CD4-positive, alpha-beta T cell treated with Interferon alpha-2 for 1 hour (primary cell): ENCODE measurements at regions not wholly inside any gene's neighbourhood (a gene's known extent, or its start where the extent isn't known, plus 50 kb on each side); places are given as distances from the start of the nearest gene placed in this dataset.

ENCODE experiments used
- DNase-seq, 2 donors: peaks; one replicate each; pipeline ENCODE4 v3.0.0-alpha.2; 2020 to 2022

DNA sequence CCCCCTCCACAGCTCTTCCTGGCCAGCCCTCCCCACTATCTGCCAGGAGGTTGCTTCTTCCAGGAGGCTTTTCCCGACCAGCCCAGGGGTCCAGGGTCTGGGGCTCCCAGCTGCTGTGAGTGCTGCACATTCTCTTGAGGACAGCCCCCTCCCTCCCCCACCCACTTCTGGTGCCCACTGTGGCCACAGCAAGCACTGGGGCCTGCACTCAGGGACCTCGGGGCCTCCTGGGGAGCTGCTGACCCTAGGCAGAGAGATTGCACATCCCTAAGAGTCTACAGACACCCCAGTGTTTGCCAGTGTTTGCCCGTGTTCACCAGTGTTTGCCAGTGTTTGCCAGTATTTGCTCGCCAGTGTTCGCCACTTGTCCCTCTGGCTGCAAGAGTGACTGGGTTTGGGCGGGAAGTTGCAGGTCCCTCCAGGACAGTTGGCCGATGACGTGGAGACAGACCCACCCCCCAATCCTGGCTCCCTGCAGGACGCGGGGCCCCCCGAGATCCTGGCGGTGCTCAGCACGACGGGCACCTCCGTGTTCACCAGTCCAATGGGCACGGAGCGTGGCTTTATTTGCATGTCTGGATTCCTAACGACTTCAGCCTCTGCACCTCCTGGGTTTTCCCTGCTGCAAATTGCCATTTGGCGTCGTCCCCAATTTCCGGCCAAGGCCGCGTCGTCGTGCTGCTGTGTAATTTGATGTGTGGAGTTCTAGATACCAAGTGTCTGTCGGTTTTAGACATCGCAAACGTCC lies 87.5 kb upstream of the NKX1-1 start:
- no peak for DNase-seq

DNA sequence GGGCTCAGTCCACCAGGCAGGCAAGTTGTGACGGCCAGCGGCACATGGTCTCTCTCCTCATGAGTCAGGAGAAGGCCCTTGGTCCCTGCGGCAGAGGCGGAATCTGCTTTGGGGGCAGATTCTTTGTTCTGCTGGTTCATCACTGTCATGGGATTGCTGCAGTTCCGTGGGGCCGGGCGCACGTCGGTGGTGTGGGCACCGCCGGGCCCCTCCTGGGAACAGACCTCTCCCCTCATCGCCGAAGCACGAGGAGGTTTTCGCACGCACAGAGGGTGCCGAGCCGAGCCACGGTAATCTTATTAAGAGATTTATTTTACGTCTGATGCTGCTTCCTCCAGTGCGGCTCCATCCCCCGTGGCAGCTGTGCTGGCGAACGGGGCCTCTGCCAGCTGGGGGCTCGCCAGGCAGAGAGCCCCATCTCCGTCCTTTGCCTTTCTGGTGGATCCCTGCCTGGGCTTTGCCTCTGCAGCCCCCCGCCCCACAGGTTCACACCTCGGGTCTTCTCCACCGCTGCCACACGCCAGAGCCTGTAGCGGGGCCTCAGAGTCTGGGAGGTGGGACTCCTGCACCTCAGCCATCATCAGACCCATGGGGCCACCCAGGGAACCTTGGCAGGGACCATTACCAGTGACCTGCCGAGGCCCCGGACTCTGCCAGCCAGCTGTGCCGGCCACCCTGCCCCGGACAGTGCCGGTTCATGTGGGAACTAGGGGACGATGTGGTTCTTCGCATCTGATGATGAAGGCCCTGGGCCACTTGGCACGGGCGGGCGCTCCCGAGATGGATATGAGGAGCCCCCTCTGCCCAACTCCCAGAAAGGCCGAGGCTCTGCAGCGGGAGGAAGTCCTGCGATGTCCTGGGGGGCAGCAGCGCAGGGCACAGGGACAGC lies 86.7 kb upstream of the NKX1-1 start:
- no peak for DNase-seq

DNA sequence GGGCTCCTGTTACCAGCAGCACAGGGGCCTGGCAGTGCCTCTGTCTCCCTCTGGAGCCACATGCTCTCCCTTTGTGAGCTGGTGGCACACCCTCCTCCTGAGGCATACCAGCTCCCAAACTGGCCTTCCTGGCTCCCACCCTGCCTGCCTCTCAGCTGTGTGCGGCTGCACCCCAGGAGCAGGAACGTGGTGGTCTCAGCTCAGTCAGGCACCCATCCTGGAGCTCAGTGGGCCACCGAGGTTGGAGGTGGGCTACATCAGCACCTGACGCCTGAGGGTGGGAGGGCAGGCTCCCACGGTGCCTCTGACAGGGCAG lies 85.9 kb upstream of the NKX1-1 start:
- DNase-seq: no peak

DNA sequence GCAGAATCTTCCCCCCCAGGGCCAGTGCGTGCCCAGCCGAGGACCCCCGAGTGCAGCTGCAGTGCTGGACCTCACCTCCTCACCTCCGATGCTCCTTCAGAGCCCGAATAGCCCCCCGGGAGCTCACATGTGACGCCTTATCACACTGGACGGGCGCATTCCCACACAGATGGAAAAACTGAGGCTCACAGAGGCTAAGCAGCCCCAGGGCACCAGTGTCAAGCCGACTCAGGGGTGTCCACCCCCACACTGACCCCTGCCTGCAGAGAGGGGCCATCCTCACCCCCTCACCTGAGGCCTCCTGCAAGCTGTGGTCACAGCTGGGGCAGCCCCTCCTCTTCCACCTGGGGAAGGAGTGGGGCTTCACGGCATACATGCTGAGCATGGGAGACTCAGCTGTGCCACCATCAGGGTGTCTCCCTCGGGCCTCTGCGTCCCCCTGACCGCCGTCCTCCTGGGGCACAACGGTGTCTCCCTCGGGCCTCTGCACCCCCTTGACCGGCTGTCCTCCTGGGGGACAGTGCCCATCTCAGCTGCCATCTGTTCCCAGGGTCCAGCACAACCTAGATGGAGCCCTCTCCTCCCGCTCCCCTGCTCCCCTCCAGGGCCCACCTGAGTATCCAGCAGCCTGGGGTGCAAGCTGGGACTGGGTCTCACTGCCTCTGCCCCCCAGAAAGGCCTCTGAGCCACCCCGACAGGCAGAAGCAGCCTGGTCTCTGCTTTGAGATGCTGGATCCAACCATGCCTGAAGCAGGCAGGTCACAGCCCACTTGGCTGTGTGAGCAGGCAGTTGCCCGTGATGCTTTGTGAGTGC lies 85.3 kb upstream of the NKX1-1 start:
- DNase-seq: no peak

- no peak for DNase-seq
These were observed 84.5 kb upstream of the NKX1-1 start for GRCh38 chr4:1490654-1491327.

DNA sequence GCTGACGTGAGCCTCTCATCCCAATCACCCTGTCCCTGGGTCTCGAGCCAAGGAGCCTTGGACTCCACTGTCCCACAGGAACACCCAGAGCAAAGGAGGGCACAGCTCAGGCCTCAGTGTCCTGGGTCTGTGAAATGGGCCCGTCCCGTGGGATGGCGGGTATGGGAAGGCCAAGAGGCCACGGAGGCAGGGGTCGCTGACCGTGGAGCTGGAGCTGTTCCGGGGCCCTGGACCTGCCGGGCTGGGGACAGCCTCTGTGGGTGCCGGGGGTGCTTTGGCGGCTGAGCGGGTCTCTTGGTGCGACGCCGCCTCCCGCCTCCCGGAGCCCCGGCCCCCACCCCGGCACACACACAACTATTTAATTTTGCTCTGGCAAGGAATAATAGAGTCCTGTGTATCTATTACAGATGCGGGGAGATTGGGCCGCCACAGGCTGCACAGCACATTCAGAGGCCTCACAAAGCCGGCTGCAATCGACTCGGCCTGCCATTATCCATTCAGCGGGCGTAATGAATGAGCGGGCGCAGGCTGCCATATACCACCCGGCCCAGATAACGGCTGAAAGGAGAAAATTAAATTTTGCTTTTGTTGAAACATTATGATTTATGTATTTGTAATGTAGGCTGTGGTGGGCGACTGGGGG lies 83.9 kb upstream of the NKX1-1 start:
- no peak for DNase-seq

DNA sequence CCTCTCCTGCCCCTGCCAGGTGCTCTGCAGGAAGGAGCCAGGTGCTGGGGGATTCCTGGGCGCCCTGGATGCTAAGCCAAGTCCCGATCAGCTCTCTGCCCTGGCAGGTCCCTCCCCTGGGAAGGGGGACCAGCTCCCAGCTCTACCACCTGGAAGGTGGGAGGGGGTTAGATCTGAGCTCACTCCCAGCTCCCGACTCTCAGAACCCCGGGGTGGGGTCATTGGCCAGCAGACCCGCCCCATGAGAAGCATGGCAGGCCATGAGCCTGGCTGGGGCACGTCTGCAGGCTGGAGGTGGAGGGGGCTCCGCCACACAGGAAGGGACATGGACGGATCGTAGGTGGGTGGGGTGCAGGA lies 83.4 kb upstream of the NKX1-1 start:
- no peak for DNase-seq

GRCh38 chr4:1488831-1489638 lies 82.8 kb upstream of the NKX1-1 start:
- DNase-seq: no peak

DNA sequence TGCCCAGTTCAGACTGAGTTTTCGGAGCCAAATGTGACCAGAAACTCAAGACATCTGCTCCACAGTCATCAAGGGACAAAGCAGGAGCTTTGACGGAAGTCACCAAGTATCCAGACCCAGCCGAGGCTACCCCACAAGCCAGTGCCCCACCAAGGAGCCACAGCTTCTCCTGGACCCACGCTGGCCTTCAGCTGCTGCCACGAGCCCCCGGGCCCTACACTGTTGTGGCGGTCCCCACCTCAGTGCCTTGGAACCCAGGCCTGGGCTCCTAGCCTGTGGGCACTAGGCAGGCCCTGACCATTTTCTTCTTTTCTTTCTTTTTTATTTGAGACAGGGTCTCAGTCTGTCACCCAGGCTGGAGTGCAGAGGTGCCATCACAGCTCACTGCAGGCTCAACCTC lies 82.1 kb upstream of the NKX1-1 start:
- no peak for DNase-seq

DNA sequence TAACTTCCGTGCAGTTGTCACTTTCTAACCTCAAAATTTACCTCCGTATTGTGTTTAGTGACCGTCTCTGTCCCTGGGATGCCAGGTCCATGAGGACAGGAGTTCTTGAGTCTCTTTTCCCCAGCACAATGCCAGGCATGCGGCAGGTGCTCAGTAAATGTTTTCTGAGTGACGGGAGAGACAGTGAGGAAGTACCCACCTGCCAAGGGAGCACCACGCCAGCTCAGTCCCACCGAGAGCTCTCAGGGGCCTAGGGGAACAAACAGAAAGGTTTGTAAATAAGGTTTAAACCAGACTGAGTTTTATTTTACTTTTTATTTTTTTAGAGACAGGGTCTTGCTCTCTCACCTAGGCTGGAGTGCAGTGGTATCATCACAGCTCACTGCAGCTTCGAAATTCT lies 81.5 kb upstream of the NKX1-1 start:
- DNase-seq: no peak

GRCh38 chr4:1487106-1487505 lies 80.9 kb upstream of the NKX1-1 start:
- no peak for DNase-seq

DNA sequence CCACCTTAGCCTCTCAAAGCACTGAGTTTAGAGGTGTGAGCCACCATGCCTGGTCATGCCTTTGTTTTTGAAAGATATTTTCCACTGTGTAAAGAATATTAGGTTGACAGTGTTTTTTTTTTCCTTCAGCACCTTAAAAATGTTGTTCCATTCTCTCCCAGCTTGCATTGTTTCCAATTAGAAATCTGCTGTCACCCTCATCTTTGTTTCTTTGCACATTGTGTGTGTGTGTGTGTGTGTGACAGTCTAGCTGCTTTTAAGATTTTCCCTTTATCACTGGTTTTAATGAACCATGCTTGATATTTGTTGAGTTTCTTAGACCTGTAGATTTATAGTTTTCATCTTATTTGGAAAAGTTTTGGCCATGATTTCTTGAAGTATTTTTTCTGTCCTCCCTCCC lies 79.0 kb upstream of the NKX1-1 start:
- DNase-seq: no peak

DNA sequence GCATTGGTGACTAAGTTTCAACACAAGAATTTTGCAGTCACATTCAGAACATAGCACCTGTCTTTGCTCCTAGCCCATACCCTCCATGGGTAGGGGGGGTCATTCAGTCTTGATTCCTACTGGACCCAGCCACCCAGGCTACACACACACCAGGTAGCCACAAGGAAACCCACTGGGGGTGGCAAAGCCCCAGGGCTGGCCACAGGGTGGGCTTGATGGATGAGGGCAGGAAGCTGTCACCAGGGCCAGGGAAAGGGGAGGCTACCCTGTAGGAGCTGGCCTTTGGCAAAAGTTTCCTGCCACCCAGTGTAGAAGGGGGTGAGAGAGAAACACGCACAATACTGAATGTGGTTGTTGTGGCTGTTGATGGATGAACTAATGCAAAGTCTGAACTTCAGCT lies 74.5 kb upstream of the NKX1-1 start:
- no peak for DNase-seq

DNA sequence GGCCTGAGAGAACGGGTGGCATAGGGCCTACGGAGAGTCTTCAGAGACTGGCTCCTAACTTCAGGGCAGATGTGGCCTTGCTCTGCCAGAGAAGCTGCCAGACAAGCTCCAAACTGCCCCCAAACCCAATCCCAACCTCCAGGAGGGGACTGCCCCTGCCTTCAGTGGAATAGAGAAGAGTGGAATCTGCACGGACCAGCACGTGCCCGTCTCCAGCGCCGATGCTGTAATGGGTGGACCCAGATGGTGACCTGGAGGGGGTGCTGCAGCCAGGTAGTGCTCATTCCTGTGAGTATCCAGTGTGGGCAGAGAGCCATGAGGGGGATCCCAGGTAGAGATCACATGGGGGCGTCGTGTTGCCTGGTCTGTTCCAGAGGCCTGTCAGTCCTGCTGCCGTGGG lies 73.2 kb upstream of the NKX1-1 start:
- DNase-seq: no peak

DNA sequence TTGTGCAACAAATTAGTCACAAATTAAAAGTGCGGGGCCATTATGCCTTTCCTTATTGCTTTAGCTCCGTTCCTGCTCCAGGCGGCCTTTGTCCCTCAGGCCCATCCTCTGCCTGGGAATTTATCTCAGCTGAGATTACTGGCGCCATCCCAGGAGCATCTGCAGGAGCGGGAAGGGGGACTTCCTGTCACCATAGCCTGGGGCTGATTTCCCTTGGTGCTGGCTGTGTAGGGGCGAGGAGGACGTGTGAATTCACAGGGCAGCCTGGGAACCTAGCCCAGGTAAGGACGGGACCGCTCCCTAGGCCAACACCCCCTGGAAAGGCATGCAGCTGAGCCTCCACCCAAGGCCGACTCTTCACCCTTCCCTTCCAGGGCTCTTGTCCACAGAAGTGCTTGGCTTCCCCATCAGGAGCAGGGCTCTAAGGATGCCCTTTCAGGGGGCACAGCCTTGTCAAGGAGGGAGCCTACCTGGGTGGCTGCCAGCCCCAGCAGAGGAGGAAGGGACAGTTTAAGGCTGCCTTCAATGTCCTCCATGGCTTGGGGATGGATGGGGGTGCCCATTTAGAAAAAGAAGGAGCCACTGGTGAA lies 72.6 kb upstream of the NKX1-1 start:
- DNase-seq: no peak

DNA sequence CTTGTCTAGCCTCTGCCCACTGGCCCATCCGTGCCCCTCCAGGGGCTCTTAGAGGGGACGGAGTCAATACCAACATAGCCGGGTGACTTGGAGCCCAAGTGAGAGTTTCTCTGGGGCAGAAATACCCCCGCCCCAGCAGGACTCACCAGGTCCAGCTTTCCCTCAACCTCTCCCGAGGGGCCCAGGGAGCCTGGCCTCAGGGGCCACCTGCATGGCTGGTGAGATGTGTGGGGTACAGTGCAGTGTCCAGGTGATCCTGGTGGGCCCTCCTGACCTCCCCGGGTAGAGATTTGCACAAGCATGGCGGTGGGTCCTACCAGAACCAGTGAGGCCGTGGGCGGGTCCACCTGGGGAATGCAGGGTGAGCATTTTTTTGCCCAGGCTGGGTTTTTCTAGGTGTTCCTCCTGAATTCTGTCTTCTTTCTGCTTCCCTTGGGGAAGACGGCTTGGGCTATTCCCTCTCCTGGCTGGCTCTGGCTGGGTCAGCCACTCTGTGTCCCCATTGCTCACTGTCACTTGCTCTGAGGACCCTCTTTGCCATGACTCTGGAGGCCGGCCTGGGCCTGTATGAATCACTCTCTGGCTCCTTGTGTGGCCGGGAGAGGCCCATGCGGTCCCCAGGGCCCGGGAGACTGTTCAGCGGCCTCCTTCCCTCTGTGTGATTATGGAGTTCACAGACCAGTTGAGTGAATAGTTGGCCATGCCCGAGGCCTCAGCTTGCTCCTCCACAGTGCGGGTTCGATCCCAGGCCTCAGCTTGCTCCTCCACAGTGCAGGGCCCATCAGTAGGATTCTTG lies 71.0 kb upstream of the NKX1-1 start:
- no peak for DNase-seq

DNA sequence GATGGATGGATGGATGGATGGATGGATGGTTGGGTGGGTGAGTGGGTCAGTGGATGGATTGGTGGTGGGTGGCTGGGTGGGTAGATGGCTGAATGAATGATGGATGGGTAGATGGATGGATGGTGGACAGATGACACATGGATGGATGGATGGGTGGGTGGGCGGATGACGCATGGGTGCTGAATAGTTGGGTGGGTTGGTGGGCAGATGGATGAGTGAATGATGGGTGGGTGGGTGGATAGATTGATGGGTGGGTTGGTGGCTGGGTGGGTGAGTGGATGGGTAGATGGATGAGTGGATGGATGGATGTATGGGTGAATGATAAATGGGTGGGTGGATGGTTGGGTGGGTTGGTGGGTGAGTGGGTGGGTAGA lies 69.9 kb upstream of the NKX1-1 start:
- no peak for DNase-seq

DNA sequence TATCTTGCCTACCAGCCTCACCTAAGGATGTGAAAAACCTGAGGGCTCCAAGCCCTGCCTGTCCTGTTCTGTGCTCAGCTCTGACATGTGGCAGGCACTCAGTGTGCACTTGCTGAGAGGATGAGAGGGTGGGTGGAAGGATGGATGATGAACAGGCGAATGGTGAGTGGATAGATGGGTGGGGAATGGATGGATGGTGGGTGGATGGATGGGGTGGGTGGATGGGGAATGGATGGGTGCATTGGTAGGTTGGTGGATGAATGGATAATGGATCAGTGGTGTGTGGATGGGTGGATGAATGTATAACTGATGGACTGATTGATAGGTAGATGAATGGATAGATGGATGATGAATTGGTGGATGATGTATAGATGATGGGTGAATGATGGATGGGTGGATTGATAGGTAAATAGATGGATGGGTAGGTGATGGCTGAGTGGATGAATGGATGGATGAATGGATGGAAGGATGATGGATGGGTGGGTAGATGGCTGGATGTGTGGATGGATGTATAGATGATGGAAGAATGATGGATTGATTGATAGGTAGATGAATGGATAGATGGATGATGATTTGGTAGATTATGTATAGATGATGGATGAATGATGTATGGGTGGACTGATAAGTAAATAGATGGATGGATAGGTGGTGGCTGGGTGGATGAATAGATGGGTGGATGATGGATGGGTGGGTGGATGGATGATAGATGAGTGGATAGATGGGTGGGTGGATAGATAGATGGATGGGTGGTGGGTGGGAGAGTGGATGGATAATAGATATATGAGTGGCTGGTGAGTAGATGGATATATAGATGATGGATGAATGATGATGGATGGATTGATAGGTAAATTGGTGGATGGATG lies 69.3 kb upstream of the NKX1-1 start:
- DNase-seq: no peak
